PFSK-1 (cell line): ENCODE measurements at regions not wholly inside any gene's neighbourhood (a gene's known extent, or its start where the extent isn't known, plus 50 kb on each side); places are given as distances from the start of the nearest gene placed in this dataset.

Experiments
- FOXP2 ChIP-seq: optimal IDR thresholded peaks from 2 replicates; pipeline ENCODE3; 2011; ENCODE audit warnings: borderline replicate concordance, control low read depth, inconsistent platforms; ENCODE audit not compliant: insufficient read depth; ENCODE audit errors: extremely low read length, extremely low read depth
- POLR2AphosphoS5 ChIP-seq: IDR thresholded peaks from 2 replicates; pipeline ENCODE4 v1.6.1; 2012; ENCODE audit warnings: low read depth, mild to moderate bottlenecking, control low read depth, low read length, moderate library complexity
- SIN3A ChIP-seq: IDR thresholded peaks from 2 replicates; pipeline ENCODE4 v1.6.1; 2012; ENCODE audit warnings: mild to moderate bottlenecking, low read length, moderate library complexity, borderline replicate concordance; ENCODE audit not compliant: insufficient read depth
- TAF1 ChIP-seq: IDR thresholded peaks from 2 replicates; pipeline ENCODE4 v1.6.1; 2012; ENCODE audit warnings: low read length, control low read depth, borderline replicate concordance; ENCODE audit not compliant: insufficient read depth
- TF ChIP-seq, protein P1 (sequence below), 2 experiments: IDR thresholded peaks; 2 replicates each; pipeline versions ENCODE4 v1.6.1 to v1.8.0; 2011 to 2012; ENCODE audit warnings: low read depth in 2 of 2, low read length in 2 of 2, control low read depth in 1 of 2, inconsistent platforms in 1 of 2, mild to moderate bottlenecking in 1 of 2, moderate library complexity in 1 of 2; ENCODE audit not compliant: insufficient read depth in 1 of 2

GRCh38 chr17:71470062-71470461 lies 650.8 kb upstream of the SOX9 start:
- TF ChIP-seq FOXP2: no peak

GRCh38 chr17:71472809-71473789 lies 647.7 kb upstream of the SOX9 start:
- TF ChIP-seq, protein P1, sequence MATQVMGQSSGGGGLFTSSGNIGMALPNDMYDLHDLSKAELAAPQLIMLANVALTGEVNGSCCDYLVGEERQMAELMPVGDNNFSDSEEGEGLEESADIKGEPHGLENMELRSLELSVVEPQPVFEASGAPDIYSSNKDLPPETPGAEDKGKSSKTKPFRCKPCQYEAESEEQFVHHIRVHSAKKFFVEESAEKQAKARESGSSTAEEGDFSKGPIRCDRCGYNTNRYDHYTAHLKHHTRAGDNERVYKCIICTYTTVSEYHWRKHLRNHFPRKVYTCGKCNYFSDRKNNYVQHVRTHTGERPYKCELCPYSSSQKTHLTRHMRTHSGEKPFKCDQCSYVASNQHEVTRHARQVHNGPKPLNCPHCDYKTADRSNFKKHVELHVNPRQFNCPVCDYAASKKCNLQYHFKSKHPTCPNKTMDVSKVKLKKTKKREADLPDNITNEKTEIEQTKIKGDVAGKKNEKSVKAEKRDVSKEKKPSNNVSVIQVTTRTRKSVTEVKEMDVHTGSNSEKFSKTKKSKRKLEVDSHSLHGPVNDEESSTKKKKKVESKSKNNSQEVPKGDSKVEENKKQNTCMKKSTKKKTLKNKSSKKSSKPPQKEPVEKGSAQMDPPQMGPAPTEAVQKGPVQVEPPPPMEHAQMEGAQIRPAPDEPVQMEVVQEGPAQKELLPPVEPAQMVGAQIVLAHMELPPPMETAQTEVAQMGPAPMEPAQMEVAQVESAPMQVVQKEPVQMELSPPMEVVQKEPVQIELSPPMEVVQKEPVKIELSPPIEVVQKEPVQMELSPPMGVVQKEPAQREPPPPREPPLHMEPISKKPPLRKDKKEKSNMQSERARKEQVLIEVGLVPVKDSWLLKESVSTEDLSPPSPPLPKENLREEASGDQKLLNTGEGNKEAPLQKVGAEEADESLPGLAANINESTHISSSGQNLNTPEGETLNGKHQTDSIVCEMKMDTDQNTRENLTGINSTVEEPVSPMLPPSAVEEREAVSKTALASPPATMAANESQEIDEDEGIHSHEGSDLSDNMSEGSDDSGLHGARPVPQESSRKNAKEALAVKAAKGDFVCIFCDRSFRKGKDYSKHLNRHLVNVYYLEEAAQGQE (IDR thresholded peaks at IDR 0.05; ENCODE audit: insufficient read depth in 1 of 2, low read depth in 2 of 2, low read length in 2 of 2): no peak
- TF ChIP-seq FOXP2 (no peak), SIN3A (no peak), TAF1 (no peak), POLR2AphosphoS5 (no peak)

DNA sequence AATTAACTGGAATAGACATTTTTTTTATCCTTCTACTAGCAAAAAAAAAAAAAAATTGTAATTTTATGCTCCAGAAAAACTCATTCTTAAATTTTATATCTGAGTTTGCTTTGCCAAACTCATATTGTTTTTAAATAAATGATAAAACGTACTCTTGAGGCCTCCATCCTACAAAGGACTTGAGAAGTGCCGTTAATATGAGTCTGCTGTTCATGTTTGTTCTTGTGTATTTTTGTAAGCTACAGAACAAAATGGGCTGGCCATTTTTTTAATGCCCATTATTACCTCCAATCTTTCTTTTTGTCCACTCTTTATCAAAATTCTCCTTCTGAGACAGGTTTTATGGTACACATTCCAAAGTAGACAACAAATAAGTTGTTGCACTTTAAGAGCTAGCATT lies 643.5 kb upstream of the SOX9 start:
- TF ChIP-seq FOXP2 (no peak), SIN3A (no peak), TAF1 (no peak), POLR2AphosphoS5 (no peak)
- TF ChIP-seq, protein P1 (IDR thresholded peaks at IDR 0.05; ENCODE audit: insufficient read depth in 1 of 2, low read depth in 2 of 2, low read length in 2 of 2): no peak

DNA sequence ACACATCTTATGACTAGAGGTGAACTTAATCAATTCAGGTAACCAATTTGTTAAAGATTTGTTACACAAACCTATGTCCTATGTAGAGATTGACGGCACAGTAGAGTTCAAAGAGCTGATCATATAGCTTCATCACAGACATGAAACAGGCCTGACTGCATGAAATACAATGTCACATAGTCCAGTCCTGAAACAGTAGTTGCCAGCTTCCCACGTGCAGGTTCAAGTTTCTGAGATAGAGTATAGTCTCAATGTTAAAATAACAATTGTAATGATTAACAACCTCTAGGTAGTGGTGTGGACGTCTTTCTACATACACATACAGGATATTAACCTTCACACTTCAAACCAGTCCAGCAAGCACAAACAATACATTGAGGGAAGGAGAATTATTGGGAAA lies 640.7 kb upstream of the SOX9 start:
- TF ChIP-seq TAF1: no peak
- TF ChIP-seq FOXP2: no peak
- TF ChIP-seq, protein P1 (IDR thresholded peaks at IDR 0.05; ENCODE audit: insufficient read depth in 1 of 2, low read depth in 2 of 2, low read length in 2 of 2): no peak
- TF ChIP-seq SIN3A: no peak
- no peak for TF ChIP-seq POLR2AphosphoS5

- TF ChIP-seq, protein P1 (IDR thresholded peaks at IDR 0.05; ENCODE audit: insufficient read depth in 1 of 2, low read depth in 2 of 2, low read length in 2 of 2): no peak
- no peak for TF ChIP-seq SIN3A
- no peak for TF ChIP-seq POLR2AphosphoS5
- TF ChIP-seq TAF1: no peak
- TF ChIP-seq FOXP2: no peak
Observed at GRCh38 chr17:71482625-71483024, 638.2 kb upstream of the SOX9 start.
